ENCODE measurements at regions not wholly inside any gene's neighbourhood (a gene's known extent, or its start where the extent isn't known, plus 50 kb on each side); places are given as distances from the start of the nearest gene placed in this dataset.
A peak's percentile ranks its signal among the peaks of the same experiment; 100 is the strongest.

GRCh38 chr1:67991546-67991945 is 58.9 kb downstream of the DIRAS3 start:
- DNase-seq (ENCODE audit: low read depth) = no peak

DNA sequence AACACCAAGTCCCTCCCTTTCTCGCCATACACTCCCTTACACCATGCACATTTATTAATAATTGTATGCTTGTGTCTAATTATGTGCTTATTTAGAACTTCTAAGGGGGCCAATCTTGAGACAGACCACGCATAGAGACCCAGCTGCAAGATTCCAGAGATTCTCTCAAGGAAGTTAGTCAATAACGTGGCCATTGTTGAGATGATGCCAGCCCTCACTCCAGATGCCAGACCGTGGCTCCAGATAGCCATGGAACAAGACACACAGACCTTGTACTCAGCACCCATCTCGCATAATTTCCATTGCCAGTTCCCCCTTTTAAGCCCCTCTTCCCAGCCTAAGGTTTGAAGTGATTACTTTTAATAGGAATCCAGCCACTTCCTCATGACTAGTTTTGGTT is 62.4 kb downstream of the DIRAS3 start:
- peak; percentile 32 for DNase-seq (ENCODE audit: low read depth)

DNA sequence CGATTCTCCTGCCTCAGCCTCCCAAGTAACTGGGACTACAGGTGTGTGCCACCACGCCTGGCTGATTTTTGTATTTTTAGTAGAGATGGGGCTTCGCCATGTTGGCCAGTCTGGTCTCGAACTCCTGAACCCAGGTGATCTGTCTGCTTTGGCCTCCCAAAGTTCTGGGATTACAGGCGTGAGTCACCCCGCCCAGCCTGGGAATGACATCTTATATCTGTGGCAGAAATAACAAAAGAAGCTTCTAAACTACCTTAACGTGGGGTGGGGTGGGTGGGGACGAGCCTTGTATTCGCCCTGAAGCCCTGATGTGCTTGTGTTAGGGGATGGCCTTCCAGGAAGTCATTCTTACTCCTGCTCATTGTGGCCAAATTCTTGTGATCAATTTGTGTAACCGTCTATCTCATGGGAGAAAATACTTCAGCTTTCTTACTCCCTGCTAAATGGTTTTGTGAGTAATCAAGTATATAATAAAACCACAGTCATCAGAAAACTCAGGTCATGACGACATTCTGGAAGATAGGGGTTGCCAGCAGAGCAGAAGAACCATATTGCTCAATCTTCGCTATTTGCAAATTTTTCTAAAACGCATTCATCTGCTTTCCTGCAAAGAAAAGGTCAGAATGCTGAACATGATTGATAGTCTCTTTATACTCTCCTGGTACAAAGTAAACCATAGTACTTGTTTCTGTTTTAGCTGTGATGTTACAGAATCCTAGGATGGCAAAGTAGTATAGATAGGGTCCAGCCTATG is 63.2 kb downstream of the DIRAS3 start:
- DNase-seq (ENCODE audit: low read depth) = peak; percentile 79

- peak; percentile 7 for DNase-seq (ENCODE audit: low read depth)
Measured at GRCh38 chr1:67983867-67984266, 66.6 kb downstream of the DIRAS3 start.

- DNase-seq (ENCODE audit: low read depth) = no peak
Measured at GRCh38 chr1:67980028-67980427, 70.4 kb downstream of the DIRAS3 start.

- DNase-seq (ENCODE audit: low read depth) = no peak
Measured at GRCh38 chr1:67979532-67979931, 70.9 kb downstream of the DIRAS3 start.

DNA sequence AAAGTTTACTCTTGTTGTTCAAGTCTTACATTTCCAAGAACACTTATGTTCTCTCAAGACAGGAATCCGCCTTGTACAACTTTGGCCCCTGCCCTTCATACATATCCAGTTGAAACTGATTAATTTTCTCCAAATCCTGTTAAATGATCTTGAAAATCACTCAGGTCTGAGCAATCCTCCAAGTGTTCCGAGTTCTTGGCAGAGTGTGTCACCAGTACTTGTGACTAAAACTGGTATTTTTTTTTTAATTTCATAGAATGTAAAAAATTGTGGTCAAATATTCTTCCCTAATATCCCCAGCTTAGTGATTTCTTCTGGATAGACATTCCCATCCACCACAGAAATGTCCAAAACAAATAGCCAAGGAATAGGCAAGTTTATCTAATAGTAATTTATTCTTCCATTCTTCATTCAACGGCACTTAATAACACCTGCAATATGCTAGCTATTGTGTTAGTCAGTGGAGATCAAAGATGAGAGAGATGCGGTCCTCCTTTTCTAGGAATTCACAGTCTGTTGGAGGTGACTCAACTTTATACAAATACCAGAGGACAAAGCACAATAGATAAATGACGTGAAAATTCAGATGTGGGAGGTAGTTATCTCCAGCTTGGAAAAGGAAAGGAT is 71.4 kb downstream of the DIRAS3 start:
- DNase-seq (ENCODE audit: low read depth) = peak; percentile 81

GRCh38 chr1:67977756-67978155 is 72.7 kb downstream of the DIRAS3 start:
- no peak for DNase-seq (ENCODE audit: low read depth)

DNA sequence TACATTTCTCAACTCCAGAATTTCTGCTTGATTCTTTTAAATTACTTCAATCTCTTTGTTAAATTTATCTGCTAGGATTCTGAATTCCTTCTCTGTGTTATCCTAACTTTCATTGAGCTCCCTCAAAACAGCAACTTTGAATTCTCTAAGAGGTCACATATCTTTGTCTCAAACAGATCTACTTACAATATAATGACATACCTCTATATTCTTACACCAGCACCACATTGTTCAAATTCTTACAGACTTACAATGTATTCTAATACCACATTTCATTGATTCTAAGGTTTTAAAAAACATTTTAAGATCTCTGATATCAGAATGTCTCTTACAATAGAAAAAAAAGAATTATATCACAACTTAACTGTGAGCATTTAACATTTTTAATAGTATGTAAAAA is 77.4 kb downstream of the DIRAS3 start:
- no peak for DNase-seq (ENCODE audit: low read depth)

DNA sequence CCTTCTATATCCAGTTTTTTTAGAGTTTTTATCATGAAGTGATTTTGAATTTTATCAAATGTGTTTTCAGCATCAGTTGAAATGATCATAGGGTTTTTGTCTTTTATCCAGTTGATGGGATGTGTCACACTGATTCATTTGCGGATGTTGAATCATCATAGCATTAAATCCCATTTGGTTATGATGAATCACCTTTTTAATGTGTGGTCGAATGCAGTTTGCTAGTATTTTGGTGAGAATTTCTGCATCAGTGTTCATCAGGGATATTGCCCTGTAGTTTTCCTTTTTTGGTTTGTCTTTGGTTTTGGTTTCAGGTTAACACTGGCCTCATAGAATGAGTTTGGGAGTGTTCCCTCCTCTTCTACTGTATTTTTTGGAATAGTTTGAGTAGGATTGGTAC is 80.3 kb downstream of the DIRAS3 start:
- DNase-seq (ENCODE audit: low read depth) = peak; percentile 91

- DNase-seq (ENCODE audit: low read depth) = no peak
Measured at GRCh38 chr1:67969446-67969845, 81.0 kb downstream of the DIRAS3 start.

DNA sequence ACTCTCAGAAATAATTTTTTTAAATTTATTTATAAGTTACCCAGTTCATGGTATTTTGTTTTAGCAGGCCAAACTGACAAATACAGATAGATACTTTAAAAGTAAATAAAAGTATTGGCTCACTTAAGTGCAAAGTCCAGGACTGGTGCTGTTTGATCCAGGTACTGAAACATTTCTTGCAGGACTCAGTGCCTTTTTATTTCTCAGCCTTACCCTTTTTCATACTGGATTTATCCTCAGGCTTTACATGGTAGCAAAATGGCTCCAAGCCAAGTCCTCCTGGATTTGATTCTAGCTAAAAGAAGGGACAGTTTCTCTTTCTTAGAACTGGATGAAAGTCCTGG is 83.8 kb downstream of the DIRAS3 start:
- DNase-seq (ENCODE audit: low read depth) = no peak

DNA sequence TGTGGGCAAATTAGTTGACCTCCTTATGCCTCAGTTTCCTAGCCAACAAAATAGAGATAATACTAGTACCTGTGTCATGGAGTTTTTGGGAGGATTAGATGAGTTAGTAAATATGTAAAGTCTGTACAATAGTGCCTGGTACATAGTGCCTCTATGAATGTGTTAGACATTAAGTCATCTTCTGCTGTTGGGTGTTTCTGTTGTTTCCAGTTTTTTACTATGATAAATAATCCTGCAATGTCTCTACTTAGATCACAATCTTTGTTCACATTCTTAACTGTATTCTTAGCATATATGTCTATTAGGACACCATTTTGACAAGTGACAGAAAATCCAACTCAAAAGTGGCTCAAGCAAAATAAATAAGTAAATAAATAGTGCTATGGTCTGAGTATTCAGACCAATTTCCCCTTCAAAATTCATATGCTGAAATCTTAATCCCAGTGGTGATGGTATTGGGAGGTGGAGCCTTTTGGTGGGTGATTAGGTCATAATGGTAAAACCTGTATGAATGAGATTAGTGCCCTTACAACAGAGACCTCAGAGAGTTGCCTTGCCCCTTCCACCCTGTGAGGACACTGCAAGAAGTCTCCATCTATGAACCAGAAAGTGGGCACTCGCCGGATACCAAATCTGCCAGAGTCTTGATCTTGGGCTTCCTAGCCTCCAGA is 84.3 kb downstream of the DIRAS3 start:
- DNase-seq (ENCODE audit: low read depth) = no peak

GRCh38 chr1:67963263-67963662 is 87.2 kb downstream of the DIRAS3 start:
- DNase-seq (ENCODE audit: low read depth) = no peak

GRCh38 chr1:67960766-67961165 is 89.7 kb downstream of the DIRAS3 start:
- DNase-seq (ENCODE audit: low read depth) = no peak

GRCh38 chr1:67958472-67958871 is 92.0 kb downstream of the DIRAS3 start:
- DNase-seq (ENCODE audit: low read depth) = no peak

- DNase-seq (ENCODE audit: low read depth) = no peak
Measured at GRCh38 chr1:67957066-67957465, 93.4 kb downstream of the DIRAS3 start.

- DNase-seq (ENCODE audit: low read depth) = no peak
Measured at GRCh38 chr1:67956116-67956515, 94.3 kb downstream of the DIRAS3 start.

DNA sequence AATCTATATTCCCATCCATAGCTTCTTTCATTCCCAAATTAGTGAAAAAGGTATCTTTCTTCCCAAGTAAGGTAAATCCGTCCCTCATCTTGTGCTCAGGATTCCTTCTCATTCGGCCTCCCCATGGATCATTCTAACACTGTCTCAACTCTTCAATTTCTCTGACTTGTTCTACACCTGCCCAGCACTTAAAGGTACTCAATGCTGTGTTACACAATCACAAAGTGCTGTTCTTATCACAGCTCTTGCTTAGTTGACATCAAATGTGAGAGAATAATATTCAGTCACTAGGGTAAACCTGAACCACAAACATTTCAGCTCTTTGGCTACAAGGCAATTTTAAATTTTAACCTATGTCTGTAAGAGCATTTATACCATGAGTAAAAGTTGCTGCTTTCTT is 94.8 kb downstream of the DIRAS3 start:
- no peak for DNase-seq (ENCODE audit: low read depth)

DNA sequence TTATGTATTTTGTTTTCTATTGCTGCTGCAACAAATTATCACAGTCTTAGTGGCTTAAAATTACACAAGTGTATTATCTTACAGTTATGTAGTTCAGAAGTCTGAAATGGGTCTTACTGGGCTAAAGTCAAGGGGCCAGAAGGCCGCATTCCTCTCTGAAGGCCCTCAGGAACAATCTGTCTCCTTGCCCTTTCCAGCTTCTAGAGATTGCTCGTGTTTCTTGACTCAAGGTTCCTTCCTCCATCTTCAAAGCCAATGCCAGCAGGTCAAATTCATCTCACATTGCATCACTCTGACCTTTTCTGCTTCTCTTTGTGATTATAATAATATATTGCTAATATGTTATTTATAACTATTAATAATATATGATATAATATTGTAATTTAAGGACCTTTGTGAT is 97.1 kb downstream of the DIRAS3 start:
- DNase-seq (ENCODE audit: low read depth) = no peak

DNA sequence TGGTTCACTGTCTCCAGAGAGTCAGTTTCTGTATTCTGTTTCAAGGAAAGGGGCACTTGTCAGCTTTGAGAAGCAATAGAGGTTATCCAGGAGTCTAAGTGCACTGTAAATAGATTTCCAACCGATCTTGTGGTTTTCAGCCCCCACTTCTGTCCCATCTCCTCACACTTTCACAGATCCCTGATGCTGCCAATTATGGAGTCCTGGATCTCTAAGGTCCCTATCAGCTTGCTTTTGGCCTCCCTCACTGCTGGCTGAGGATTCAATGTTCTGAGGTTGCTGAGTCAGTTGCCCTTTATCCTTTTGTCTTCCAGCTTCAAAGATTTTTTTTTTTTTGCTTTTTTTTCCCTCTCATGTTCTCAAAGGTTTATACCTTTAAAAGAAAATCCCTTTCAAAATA is 98.4 kb downstream of the DIRAS3 start:
- DNase-seq (ENCODE audit: low read depth) = peak; percentile 66

- DNase-seq (ENCODE audit: low read depth) = no peak
Measured at GRCh38 chr1:67951014-67951413, 99.4 kb downstream of the DIRAS3 start.

Data from RPMI7951 (cell line).